ENCODE measurements at regions not wholly inside any gene's neighbourhood (a gene's known extent, or its start where the extent isn't known, plus 50 kb on each side); places are given as distances from the start of the nearest gene placed in this dataset.

- no peak for TF ChIP-seq CTCF (IDR thresholded peaks at IDR 0.05)
- TF ChIP-seq ZFX (IDR thresholded peaks at IDR 0.05; ENCODE audit: borderline replicate concordance) = no peak
These were observed 2167.7 kb upstream of the WWC1 start for GRCh38 chr5:166123717-166124116.
